ENCODE measurements at regions not wholly inside any gene's neighbourhood (a gene's known extent, or its start where the extent isn't known, plus 50 kb on each side); places are given as distances from the start of the nearest gene placed in this dataset.

- TF ChIP-seq ZNF645 (tag by site-specific recombination; IDR thresholded peaks at IDR 0.05) (no peak), HOXD13 (CRISPR knock-in tag; IDR thresholded peaks at IDR 0.05; ENCODE audit: borderline replicate concordance) (no peak), BCL6B (tag by site-specific recombination; IDR thresholded peaks at IDR 0.05) (no peak), ZXDB (tag by site-specific recombination; IDR thresholded peaks at IDR 0.05) (peak; percentile 70), ZFP41 (tag by site-specific recombination; IDR thresholded peaks at IDR 0.05; ENCODE audit: borderline replicate concordance) (no peak), KLF1 (tag by site-specific recombination; IDR thresholded peaks at IDR 0.05) (no peak), ZBTB20 (tag by site-specific recombination; IDR thresholded peaks at IDR 0.05) (peak; percentile 46; the same call in 1 of the 2 replicates), ZNF549 (tag by site-specific recombination; IDR thresholded peaks at IDR 0.05) (no peak), ZNF132 (tag by site-specific recombination; IDR thresholded peaks at IDR 0.05; ENCODE audit: borderline replicate concordance) (no peak), ZNF214 (tag by site-specific recombination; IDR thresholded peaks at IDR 0.05; ENCODE audit: borderline replicate concordance) (no peak), ZNF521 (tag by site-specific recombination; IDR thresholded peaks at IDR 0.05) (no peak), ZNF654 (tag by site-specific recombination; IDR thresholded peaks at IDR 0.05; ENCODE audit: low read depth) (no peak), ZNF600 (tag by site-specific recombination; IDR thresholded peaks at IDR 0.05) (peak; percentile 71), ZNF148 (tag by site-specific recombination; IDR thresholded peaks at IDR 0.05; ENCODE audit: borderline replicate concordance) (no peak), ZNF658 (tag by site-specific recombination; IDR thresholded peaks at IDR 0.05) (no peak), ZNF555 (tag by site-specific recombination; conservative IDR thresholded peaks at IDR 0.05) (no peak), ZNF580 (tag by site-specific recombination; IDR thresholded peaks at IDR 0.05) (peak; percentile 70), ZNF426 (tag by site-specific recombination; IDR thresholded peaks at IDR 0.05) (no peak), ZNF561 (tag by site-specific recombination; IDR thresholded peaks at IDR 0.05; ENCODE audit: borderline replicate concordance) (peak; percentile 58; the same call in 1 of the 2 replicates), ZSCAN4 (tag by site-specific recombination; IDR thresholded peaks at IDR 0.05) (0 out of 2 replicates have a peak, but pooled peaks have one; percentile 44), ZBTB7A (tag by site-specific recombination; IDR thresholded peaks at IDR 0.05; ENCODE audit: low read depth) (0 out of 2 replicates have a peak, but pooled peaks have one; percentile 19), ZNF747 (tag by site-specific recombination; IDR thresholded peaks at IDR 0.05) (no peak), MYNN (tag by site-specific recombination; IDR thresholded peaks at IDR 0.05; ENCODE audit: borderline replicate concordance) (no peak), ZNF639 (tag by site-specific recombination; IDR thresholded peaks at IDR 0.05) (peak; percentile 90), ZNF423 (tag by site-specific recombination; IDR thresholded peaks at IDR 0.05) (no peak), ZNF302 (tag by site-specific recombination; IDR thresholded peaks at IDR 0.05; ENCODE audit: low read depth) (no peak), ZNF324 (tag by site-specific recombination; IDR thresholded peaks at IDR 0.05) (peak; percentile 75; the same call in 1 of the 2 replicates), SCRT1 (tag by site-specific recombination; IDR thresholded peaks at IDR 0.05; ENCODE audit: borderline replicate concordance) (no peak), ZNF18 (tag by site-specific recombination; IDR thresholded peaks at IDR 0.05) (peak; percentile 59; the same call in 1 of the 2 replicates), BCL11B (tag by site-specific recombination; IDR thresholded peaks at IDR 0.05; ENCODE audit: low read depth) (no peak), ZNF48 (tag by site-specific recombination; IDR thresholded peaks at IDR 0.05) (no peak)
Measured at GRCh38 chr17:13415871-13416416, 185.8 kb downstream of the HS3ST3A1 start (continued).
